ENCODE measurements at regions not wholly inside any gene's neighbourhood (a gene's known extent, or its start where the extent isn't known, plus 50 kb on each side); places are given as distances from the start of the nearest gene placed in this dataset.

DNA sequence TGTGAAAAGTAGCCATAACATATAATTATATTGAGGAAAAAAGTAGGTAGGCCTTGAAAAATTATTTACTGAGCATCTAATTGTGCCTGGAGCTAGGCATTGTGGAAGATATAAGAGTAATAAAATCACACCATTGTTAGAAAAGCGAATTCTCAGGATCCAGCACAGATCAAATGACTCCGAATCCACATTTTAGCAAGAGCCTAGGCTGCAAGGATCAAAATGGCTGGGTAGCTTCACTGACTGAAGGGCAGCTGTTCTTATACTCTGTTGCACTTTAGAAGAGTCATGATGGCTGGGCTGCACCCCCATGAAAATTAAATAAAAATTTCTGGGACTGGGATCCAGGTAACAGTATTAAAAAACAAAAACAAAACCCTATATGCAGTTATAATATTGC lies 67.6 kb upstream of the HMCN1 start:
- Histone ChIP-seq H3K4me3 (IDR thresholded peaks at IDR 0.05; ENCODE audit: insufficient read depth, low read depth, low read length) (no peak overlapping the region), H4K20me1 (ENCODE audit: insufficient read depth) (no peaks in the 10 kb centered on the region), H2AFZ (ENCODE audit: low read depth) (no peak overlapping the region), H3K9ac (no peak overlapping the region), H3K36me3 (ENCODE audit: insufficient read depth) (no peaks in the 10 kb centered on the region), H3K79me2 (ENCODE audit: insufficient read depth, low read depth) (no peaks in the 10 kb centered on the region), H3K4me1 (ENCODE audit: low read depth, poor library complexity, severe bottlenecking) (peaks cover 5% of the 10 kb centered on the region), H3K27me3 (ENCODE audit: insufficient read depth, low read depth) (no peaks in the 10 kb centered on the region), H3K4me2 (no peak overlapping the region), H3K27ac (no peak overlapping the region)
- TF ChIP-seq, protein P1, sequence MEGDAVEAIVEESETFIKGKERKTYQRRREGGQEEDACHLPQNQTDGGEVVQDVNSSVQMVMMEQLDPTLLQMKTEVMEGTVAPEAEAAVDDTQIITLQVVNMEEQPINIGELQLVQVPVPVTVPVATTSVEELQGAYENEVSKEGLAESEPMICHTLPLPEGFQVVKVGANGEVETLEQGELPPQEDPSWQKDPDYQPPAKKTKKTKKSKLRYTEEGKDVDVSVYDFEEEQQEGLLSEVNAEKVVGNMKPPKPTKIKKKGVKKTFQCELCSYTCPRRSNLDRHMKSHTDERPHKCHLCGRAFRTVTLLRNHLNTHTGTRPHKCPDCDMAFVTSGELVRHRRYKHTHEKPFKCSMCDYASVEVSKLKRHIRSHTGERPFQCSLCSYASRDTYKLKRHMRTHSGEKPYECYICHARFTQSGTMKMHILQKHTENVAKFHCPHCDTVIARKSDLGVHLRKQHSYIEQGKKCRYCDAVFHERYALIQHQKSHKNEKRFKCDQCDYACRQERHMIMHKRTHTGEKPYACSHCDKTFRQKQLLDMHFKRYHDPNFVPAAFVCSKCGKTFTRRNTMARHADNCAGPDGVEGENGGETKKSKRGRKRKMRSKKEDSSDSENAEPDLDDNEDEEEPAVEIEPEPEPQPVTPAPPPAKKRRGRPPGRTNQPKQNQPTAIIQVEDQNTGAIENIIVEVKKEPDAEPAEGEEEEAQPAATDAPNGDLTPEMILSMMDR (conservative IDR thresholded peaks at IDR 0.05; ENCODE audit: low read depth, low read length), result no peak

GRCh38 chr1:185663771-185664296 lies 70.4 kb upstream of the HMCN1 start:
- Histone ChIP-seq H3K36me3 (ENCODE audit: insufficient read depth) (no peaks in the 10 kb centered on the region), H4K20me1 (ENCODE audit: insufficient read depth) (no peaks in the 10 kb centered on the region), H3K4me3 (IDR thresholded peaks at IDR 0.05; ENCODE audit: insufficient read depth, low read depth, low read length) (no peak overlapping the region), H3K79me2 (ENCODE audit: insufficient read depth, low read depth) (no peaks in the 10 kb centered on the region), H3K27ac (no peak overlapping the region), H3K4me1 (ENCODE audit: low read depth, poor library complexity, severe bottlenecking) (no peaks in the 10 kb centered on the region), H3K4me2 (no peak overlapping the region), H2AFZ (ENCODE audit: low read depth) (no peak overlapping the region), H3K9ac (no peak overlapping the region), H3K27me3 (ENCODE audit: insufficient read depth, low read depth) (no peaks in the 10 kb centered on the region)
- TF ChIP-seq, protein P1 (conservative IDR thresholded peaks at IDR 0.05; ENCODE audit: low read depth, low read length), result no peak

- no peak overlapping the region for H3K27ac ChIP-seq
- no peaks in the 10 kb centered on the region for H4K20me1 ChIP-seq (ENCODE audit: insufficient read depth)
- no peaks in the 10 kb centered on the region for H3K27me3 ChIP-seq (ENCODE audit: insufficient read depth, low read depth)
- no peaks in the 10 kb centered on the region for H3K79me2 ChIP-seq (ENCODE audit: insufficient read depth, low read depth)
- no peaks in the 10 kb centered on the region for H3K36me3 ChIP-seq (ENCODE audit: insufficient read depth)
- H2AFZ ChIP-seq (ENCODE audit: low read depth), result no peak overlapping the region
- H3K9ac ChIP-seq, result no peak overlapping the region
- H3K4me3 ChIP-seq (IDR thresholded peaks at IDR 0.05; ENCODE audit: insufficient read depth, low read depth, low read length), result no peak overlapping the region
- no peak overlapping the region for H3K4me2 ChIP-seq
- TF ChIP-seq, protein P1 (conservative IDR thresholded peaks at IDR 0.05; ENCODE audit: low read depth, low read length), result no peak
- H3K4me1 ChIP-seq (ENCODE audit: low read depth, poor library complexity, severe bottlenecking), result no peaks in the 10 kb centered on the region
Measured at GRCh38 chr1:185663332-185663731, 70.9 kb upstream of the HMCN1 start.

GRCh38 chr1:185661971-185662370 lies 72.2 kb upstream of the HMCN1 start:
- Histone ChIP-seq H3K27ac (no peak overlapping the region), H2AFZ (ENCODE audit: low read depth) (no peak overlapping the region), H3K4me3 (IDR thresholded peaks at IDR 0.05; ENCODE audit: insufficient read depth, low read depth, low read length) (no peak overlapping the region), H3K4me1 (ENCODE audit: low read depth, poor library complexity, severe bottlenecking) (no peaks in the 10 kb centered on the region), H3K79me2 (ENCODE audit: insufficient read depth, low read depth) (no peaks in the 10 kb centered on the region), H3K27me3 (ENCODE audit: insufficient read depth, low read depth) (no peaks in the 10 kb centered on the region), H4K20me1 (ENCODE audit: insufficient read depth) (no peaks in the 10 kb centered on the region), H3K9ac (no peak overlapping the region), H3K4me2 (no peak overlapping the region), H3K36me3 (ENCODE audit: insufficient read depth) (no peaks in the 10 kb centered on the region)
- TF ChIP-seq, protein P1 (conservative IDR thresholded peaks at IDR 0.05; ENCODE audit: low read depth, low read length), result no peak
